Ishikawa (cell line): ENCODE measurements at regions not wholly inside any gene's neighbourhood (a gene's known extent, or its start where the extent isn't known, plus 50 kb on each side); places are given as distances from the start of the nearest gene placed in this dataset.

ENCODE experiments used
- CEBPB ChIP-seq: IDR thresholded peaks from 2 replicates; pipeline ENCODE4 v1.6.1; 2012
- CREB1 ChIP-seq: IDR thresholded peaks from 2 replicates; pipeline ENCODE4 v1.6.1; 2012; ENCODE audit warnings: low read depth
- EGR1 ChIP-seq: IDR thresholded peaks from 2 replicates; pipeline ENCODE4 v1.6.1; 2012
- EP300 ChIP-seq: IDR thresholded peaks from 2 replicates; pipeline ENCODE4 v1.6.1; 2012; ENCODE audit warnings: borderline replicate concordance
- FOXM1 ChIP-seq: IDR thresholded peaks from 2 replicates; pipeline ENCODE4 v1.6.1; 2012; ENCODE audit warnings: low read depth, borderline replicate concordance
- NFIC ChIP-seq: IDR thresholded peaks from 2 replicates; pipeline ENCODE4 v1.6.1; 2012
- RAD21 ChIP-seq: IDR thresholded peaks from 2 replicates; pipeline ENCODE4 v1.6.1; 2012; ENCODE audit warnings: low read depth
- TAF1 ChIP-seq: IDR thresholded peaks from 2 replicates; pipeline ENCODE4 v1.6.1; 2012; ENCODE audit warnings: low read depth, mild to moderate bottlenecking
- TCF12 ChIP-seq: IDR thresholded peaks from 2 replicates; pipeline ENCODE4 v1.6.1; 2012; ENCODE audit warnings: low read depth
- TEAD4 ChIP-seq: IDR thresholded peaks from 2 replicates; pipeline ENCODE4 v1.6.1; 2012
- YY1 ChIP-seq: IDR thresholded peaks from 2 replicates; pipeline ENCODE4 v1.6.1; 2012; ENCODE audit warnings: low read depth
- ZBTB7A ChIP-seq: IDR thresholded peaks from 2 replicates; pipeline ENCODE4 v1.6.1; 2012; ENCODE audit warnings: low read depth
- TF ChIP-seq, protein P1 (sequence below): IDR thresholded peaks from 2 replicates; pipeline ENCODE4 v1.6.1; 2012; ENCODE audit warnings: low read depth, mild to moderate bottlenecking
- TF ChIP-seq, protein P2 (sequence below): IDR thresholded peaks from 2 replicates; pipeline ENCODE4 v1.6.1; 2012
- TF ChIP-seq, protein P3 (sequence below): IDR thresholded peaks from 2 replicates; pipeline ENCODE4 v1.6.1; 2012

DNA sequence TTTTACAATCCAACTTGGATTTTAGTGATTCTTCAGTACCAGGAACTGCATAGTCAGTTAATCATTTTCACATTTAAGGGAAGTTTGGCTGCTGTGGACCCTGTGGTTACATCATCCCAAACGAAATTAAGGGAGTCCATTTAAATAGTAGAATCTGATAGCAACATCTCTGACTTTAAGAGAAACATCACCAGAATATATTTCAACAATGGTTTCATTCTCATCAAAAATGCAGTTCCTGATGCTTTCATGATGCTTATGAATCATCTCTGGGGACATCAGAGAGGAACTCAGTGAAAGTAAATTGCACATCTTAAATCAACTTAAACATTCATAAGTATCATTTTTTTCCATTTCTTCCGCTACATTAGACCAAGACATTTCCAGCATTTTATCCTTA is 1170.7 kb downstream of the FSCB start:
- TF ChIP-seq ZBTB7A (no peak), TAF1 (no peak)
- TF ChIP-seq, protein P1, sequence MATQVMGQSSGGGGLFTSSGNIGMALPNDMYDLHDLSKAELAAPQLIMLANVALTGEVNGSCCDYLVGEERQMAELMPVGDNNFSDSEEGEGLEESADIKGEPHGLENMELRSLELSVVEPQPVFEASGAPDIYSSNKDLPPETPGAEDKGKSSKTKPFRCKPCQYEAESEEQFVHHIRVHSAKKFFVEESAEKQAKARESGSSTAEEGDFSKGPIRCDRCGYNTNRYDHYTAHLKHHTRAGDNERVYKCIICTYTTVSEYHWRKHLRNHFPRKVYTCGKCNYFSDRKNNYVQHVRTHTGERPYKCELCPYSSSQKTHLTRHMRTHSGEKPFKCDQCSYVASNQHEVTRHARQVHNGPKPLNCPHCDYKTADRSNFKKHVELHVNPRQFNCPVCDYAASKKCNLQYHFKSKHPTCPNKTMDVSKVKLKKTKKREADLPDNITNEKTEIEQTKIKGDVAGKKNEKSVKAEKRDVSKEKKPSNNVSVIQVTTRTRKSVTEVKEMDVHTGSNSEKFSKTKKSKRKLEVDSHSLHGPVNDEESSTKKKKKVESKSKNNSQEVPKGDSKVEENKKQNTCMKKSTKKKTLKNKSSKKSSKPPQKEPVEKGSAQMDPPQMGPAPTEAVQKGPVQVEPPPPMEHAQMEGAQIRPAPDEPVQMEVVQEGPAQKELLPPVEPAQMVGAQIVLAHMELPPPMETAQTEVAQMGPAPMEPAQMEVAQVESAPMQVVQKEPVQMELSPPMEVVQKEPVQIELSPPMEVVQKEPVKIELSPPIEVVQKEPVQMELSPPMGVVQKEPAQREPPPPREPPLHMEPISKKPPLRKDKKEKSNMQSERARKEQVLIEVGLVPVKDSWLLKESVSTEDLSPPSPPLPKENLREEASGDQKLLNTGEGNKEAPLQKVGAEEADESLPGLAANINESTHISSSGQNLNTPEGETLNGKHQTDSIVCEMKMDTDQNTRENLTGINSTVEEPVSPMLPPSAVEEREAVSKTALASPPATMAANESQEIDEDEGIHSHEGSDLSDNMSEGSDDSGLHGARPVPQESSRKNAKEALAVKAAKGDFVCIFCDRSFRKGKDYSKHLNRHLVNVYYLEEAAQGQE: no peak

DNA sequence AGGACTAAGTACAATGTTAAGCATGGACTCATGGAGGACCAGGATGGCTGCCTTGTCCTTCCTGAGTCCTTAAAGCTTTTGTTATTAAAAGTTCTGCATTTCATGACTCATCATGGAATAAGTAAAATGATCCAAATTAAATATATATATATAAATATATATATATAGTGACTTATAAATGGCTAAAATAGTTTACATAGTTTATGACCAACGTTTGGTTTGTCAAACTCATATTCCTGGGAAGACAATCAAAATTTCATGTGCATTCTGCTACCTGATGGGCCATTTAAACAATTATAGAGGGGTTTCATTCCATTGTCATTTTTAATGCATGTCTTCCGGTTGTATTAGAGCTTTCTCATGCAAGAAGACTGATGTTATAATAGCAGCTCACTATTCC is 1190.7 kb downstream of the FSCB start:
- TF ChIP-seq, protein P2, sequence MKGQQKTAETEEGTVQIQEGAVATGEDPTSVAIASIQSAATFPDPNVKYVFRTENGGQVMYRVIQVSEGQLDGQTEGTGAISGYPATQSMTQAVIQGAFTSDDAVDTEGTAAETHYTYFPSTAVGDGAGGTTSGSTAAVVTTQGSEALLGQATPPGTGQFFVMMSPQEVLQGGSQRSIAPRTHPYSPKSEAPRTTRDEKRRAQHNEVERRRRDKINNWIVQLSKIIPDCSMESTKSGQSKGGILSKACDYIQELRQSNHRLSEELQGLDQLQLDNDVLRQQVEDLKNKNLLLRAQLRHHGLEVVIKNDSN: no peak
- TF ChIP-seq TEAD4 (no peak), FOXM1 (no peak)

DNA sequence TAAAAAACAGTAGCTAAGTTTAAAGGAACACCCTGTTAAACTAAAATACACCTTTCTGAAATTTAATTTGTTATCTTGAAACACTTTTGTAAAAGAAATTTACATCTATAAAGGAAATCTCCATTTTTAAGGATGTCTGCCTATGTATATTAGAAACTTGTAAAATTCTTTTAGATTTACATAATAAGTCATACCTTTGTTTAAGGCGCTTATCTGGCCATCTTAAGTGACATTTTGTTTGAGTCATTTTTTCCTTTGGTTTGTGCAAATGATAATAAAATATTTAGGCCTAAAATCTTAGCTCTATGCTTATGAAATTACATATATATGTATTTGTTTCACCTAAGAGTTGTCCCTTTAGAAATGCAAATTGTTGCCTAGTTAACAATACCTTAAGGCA is 1193.4 kb downstream of the FSCB start:
- TF ChIP-seq, protein P1: no peak
- TF ChIP-seq EP300: no peak
- TF ChIP-seq EGR1: no peak
- no peak for TF ChIP-seq FOXM1
- no peak for TF ChIP-seq CREB1
- TF ChIP-seq, protein P3, sequence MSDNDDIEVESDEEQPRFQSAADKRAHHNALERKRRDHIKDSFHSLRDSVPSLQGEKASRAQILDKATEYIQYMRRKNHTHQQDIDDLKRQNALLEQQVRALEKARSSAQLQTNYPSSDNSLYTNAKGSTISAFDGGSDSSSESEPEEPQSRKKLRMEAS: no peak
- TF ChIP-seq CEBPB: no peak
- TF ChIP-seq RAD21: no peak
- TF ChIP-seq TCF12: no peak

DNA sequence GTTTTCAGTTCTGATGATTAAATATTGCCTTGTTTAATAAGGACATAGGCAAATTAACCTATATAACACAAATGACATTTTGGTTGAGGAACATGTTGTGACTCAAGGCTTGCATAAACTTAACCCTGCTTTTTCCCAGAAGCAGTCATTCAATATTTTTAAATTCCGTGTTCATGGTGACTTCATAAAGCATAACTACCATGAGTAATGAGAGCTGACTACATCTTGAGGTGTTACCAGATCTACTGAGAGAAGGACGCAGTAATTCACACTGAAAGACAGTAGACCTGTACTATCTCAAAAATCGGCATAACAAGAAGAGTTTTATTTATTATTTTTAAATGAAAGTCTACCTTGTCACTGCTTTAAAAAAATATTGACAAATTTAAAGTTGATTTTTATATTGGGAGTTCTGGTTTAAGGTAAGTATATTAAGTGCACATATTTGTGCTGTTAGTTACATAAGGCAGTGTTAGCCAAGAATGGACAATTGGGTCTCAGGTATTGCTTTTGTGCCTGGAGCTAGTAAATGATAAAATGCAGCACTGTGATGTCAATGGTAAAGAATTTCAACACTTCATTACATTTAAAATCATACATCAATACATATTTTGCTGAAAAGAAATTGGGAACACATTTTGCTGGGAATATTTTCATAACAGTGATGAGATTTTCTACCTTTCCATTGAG is 1198.5 kb downstream of the FSCB start:
- TF ChIP-seq TEAD4 (no peak), CREB1 (no peak), FOXM1 (no peak), NFIC (no peak), TCF12 (no peak), RAD21 (no peak)

DNA sequence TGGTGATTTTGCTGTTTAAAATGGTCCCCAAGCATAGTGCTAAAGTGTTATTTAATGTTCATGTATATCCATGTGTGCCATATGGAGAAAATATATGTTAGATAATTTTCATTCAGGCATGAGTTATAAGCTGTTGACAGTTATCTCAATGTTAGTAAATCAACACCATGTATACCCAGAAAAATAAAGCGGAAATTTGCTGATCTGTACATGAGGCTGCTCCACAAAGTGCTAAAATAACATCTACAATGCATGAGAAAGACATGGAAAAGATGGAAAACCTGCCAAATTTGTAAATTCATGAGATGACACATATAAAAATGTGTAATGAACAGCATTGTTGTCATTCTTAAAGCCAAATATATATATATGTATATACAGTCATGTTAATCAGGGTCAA is 1199.2 kb downstream of the FSCB start:
- TF ChIP-seq, protein P3: no peak
- TF ChIP-seq RAD21 (no peak), TAF1 (no peak)

DNA sequence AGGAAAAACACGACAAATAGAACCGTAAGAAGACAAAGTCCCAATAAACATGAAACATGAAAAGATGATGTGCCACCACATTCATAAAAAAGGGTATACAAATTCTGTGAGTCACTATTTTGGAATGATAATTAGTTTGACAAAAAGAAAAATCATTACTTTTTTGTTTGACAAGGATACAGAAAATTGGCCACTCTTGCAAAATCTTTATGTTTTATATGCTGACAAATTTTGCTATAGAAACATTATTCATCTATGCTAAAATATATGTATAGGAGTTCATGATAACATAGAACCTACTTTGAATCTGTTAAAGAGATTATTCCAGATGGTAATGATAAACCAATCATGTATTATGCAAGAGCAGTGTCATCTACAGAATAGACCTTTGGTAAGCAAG is 1201.0 kb downstream of the FSCB start:
- TF ChIP-seq, protein P1: no peak
- TF ChIP-seq CREB1 (no peak), TEAD4 (no peak), EP300 (no peak), FOXM1 (no peak), TAF1 (no peak), YY1 (no peak), ZBTB7A (no peak), EGR1 (no peak), CEBPB (no peak)
- TF ChIP-seq, protein P3: no peak
- TF ChIP-seq, protein P2: no peak
